ENCODE measurements at regions not wholly inside any gene's neighbourhood (a gene's known extent, or its start where the extent isn't known, plus 50 kb on each side); places are given as distances from the start of the nearest gene placed in this dataset.

DNA sequence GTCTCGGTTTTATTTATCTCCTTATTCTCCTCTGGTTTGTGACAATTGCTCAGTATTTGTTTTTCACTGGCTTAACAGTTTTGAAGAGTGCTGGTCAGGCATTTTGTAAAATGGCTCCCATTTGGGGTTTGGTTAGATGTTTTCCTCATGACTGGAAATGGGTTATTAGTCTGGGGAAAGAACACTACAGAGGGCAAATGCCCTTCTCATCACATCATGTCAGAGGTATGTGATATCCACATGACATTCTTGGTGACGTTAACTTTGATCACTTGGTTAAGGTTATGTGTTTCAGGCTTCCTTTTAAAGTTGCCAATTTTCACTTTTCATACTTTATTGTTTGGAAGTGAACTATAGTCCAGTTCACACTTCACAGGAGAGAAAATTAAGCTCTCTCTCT, 74.8 kb upstream of the KLHL1 start:
- Histone ChIP-seq H3F3A (ENCODE audit: low read depth) (no peaks in the 10 kb centered on the region), H4K20me1 (ENCODE audit: insufficient read depth, low read length, poor library complexity, severe bottlenecking) (no peaks in the 10 kb centered on the region), H3K9ac (ENCODE audit: low read depth, low read length, poor library complexity, severe bottlenecking) (no peak overlapping the region), H3K27me3 (ENCODE audit: insufficient read depth, low read length, poor library complexity, severe bottlenecking) (no peaks in the 10 kb centered on the region), H3K9me2 (replicated peaks; ENCODE audit: low read depth, low read length) (no peaks in the 10 kb centered on the region), H3K4me1 (ENCODE audit: insufficient read depth, low read length, poor library complexity, severe bottlenecking) (no peaks in the 10 kb centered on the region), H2AFZ (ENCODE audit: low read length) (no peak overlapping the region), H3K4me3 (ENCODE audit: low read length, poor library complexity, severe bottlenecking) (no peak overlapping the region), H3K9me3 (ENCODE audit: insufficient read depth, low read depth, low read length) (no peaks in the 10 kb centered on the region), H3K79me2 (ENCODE audit: insufficient read depth, low read length) (no peaks in the 10 kb centered on the region), H3K4me2 (ENCODE audit: low read depth, low read length, poor library complexity, severe bottlenecking) (no peak overlapping the region), H3K36me3 (ENCODE audit: insufficient read depth, low read length) (no peaks in the 10 kb centered on the region)
- TF ChIP-seq, protein P1, sequence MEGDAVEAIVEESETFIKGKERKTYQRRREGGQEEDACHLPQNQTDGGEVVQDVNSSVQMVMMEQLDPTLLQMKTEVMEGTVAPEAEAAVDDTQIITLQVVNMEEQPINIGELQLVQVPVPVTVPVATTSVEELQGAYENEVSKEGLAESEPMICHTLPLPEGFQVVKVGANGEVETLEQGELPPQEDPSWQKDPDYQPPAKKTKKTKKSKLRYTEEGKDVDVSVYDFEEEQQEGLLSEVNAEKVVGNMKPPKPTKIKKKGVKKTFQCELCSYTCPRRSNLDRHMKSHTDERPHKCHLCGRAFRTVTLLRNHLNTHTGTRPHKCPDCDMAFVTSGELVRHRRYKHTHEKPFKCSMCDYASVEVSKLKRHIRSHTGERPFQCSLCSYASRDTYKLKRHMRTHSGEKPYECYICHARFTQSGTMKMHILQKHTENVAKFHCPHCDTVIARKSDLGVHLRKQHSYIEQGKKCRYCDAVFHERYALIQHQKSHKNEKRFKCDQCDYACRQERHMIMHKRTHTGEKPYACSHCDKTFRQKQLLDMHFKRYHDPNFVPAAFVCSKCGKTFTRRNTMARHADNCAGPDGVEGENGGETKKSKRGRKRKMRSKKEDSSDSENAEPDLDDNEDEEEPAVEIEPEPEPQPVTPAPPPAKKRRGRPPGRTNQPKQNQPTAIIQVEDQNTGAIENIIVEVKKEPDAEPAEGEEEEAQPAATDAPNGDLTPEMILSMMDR (conservative IDR thresholded peaks at IDR 0.05; ENCODE audit: low read length) = no peak
- no peak for TF ChIP-seq EZH2phosphoT487 (IDR thresholded peaks at IDR 0.05; ENCODE audit: borderline replicate concordance)

Measured in Loucy (cell line).